HG03175 (cell line): ENCODE measurements at regions not wholly inside any gene's neighbourhood (a gene's known extent, or its start where the extent isn't known, plus 50 kb on each side); places are given as distances from the start of the nearest gene placed in this dataset.
A peak's percentile ranks its signal among the peaks of the same experiment; 100 is the strongest.

Source experiments
- ATAC-seq: cut with Tn5 transposase; IDR thresholded peaks from one replicate; pipeline ENCODE4 v1.9.1; 2021; ENCODE audit warnings: mild to moderate bottlenecking, moderate library complexity; ENCODE audit not compliant: unreplicated experiment

DNA sequence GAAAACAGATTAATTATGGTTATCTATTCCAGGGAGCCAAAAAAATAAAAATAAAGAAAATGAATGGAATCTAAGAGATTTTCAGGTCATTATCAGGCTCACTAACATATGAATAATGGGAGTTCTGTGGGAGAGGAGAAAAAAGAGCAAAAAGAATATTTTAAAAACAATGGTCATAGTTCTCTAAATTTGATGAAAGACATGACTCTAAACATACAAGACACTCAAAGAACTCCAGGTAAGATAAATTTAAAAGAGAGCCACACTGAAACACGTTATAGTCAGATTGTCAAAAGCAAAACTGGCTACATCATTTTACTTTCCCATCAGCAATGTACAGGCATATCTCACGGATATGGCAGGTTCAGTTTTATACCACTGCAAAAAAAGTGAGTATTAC lies 520.0 kb downstream of the ANKRD50 start:
- no peak for ATAC-seq

DNA sequence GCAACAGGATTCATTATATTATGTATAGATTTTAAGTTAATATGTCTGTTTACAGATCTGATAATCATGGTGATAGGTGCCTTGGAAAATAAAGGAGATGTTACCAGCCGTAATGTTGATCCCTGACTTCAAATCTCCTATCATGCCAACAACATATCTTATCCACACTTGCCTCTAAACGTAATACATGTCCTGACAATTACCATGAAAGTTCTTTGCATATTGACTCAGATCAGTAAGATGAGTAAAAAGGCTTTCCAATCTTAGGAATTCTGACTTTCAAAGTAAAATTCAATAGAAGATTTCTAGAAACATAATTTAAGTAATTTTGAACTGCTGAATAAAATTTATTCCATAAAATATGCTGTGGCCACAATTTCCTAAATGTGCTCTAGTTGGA lies 513.3 kb downstream of the ANKRD50 start:
- ATAC-seq, result no peak

DNA sequence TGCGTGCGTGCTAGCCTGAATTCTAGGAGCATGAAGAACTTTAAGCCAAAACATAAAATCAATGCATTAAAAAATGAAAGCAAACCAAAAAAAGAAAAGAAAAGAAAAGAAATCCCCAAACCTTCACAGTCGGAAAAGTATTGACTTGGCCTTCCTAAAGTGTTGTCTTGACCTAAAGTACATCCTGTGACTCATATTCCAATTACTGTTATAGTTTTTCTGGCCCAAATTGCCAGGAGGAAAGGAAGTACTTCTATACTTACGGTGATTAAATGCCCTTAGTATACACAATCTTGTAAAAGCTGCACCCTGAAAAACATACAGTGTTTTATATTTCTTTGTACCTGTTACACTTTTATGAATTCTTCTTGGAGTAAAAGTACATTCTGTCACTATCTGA lies 512.8 kb downstream of the ANKRD50 start:
- ATAC-seq, result no peak

DNA sequence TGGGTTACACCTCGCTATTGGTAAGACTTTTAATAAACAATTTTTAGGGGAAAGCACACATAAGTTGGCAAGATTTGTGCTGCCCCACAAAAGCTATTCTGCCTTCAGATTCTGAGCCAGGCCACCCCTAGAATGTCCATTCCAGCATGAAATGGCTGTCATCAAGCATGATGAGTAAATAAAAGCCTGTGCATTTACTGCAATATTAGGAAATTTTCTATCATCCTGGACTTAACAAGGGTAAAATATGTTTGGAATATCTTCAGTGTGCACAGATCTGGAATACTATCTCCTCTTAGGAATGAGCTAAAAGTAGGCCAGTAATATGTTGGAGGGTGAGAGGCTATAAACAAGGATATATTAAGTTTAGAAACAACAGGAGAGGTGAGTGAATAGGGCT lies 510.9 kb downstream of the ANKRD50 start:
- no peak for ATAC-seq

DNA sequence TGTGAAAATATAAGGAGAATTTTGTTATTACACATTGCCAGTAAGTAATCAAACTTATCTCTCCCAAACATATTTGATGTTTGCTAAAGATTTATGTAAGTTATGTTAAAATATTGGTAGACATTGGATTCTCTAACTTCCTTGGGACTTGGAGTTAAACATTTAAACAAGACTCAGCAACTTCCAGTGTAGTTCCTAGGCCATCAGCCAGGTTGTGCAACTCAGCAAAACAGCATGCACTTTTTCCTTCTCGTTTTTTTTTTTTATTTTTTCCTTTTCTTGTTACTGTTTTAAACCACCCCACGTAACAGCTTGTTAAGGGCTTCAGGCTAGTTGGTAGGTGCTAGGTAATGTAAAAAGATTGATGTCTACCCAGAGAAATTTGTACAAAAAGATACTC lies 510.4 kb downstream of the ANKRD50 start:
- ATAC-seq, result no peak

DNA sequence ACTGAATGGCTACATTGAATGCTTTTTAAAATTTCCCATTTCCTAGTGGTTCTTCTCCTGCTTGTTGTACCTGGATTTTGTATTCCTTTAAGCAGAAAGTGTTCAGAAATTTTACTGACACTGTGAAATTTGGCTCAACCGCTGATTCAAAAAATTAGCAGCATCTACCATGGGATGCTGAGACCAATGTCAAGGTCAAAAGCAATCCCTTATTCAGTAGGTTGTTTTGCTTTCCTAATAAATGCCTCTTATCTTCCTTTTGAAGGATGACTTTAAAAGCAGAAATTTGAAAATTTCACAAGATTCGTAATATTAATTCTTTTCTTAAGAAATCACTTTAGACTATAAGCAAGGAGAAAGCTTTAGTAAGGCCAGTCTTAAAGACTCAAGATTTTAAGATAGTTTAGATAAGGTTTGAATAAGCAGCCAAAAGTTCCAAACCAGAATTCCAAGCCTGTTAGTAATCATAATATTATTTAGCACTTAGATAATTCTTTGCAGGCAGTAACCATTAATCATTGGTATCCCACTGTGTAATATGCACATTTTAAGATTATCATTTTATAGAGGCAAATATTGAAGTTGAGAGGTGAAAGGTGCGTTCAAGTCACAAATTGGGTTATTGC lies 508.8 kb downstream of the ANKRD50 start:
- no peak for ATAC-seq

DNA sequence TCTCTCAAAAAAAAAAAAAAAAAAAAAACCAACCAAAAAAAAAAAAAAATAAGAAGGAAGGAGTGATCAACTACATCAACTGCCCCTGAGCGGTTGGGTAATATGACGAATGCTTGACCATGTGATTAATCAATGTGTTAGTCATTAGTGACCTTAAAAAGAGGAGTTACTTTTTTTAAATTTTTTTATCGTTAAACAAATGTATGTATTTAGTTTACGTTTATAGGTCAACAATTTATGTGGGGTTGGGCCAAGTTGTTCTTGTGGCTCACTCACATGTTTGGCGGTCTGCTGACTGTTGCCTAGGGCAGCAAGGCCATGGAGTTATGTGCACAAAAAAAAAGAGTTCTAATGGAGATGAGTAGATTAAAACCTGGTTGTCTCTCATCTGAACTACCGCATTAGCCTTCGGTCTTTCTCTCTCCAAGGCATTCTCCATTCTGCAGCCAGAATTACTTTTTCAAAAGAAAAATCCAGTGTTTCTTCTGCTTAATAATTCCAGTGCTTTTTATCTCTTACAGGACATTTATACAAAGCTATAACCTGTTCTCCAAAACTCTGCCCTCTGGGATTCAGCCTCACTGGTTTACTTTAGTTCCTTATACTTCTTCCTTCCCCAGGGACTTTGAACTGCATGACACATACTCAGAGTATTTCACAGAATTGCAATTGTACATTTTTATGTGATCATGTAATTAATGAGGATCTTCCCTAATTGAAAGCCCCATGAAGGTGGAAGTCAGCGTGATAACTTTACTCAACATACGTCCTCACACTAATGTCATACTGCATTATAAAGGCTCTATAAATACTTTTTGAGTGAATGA lies 505.5 kb downstream of the ANKRD50 start:
- ATAC-seq, result no peak

DNA sequence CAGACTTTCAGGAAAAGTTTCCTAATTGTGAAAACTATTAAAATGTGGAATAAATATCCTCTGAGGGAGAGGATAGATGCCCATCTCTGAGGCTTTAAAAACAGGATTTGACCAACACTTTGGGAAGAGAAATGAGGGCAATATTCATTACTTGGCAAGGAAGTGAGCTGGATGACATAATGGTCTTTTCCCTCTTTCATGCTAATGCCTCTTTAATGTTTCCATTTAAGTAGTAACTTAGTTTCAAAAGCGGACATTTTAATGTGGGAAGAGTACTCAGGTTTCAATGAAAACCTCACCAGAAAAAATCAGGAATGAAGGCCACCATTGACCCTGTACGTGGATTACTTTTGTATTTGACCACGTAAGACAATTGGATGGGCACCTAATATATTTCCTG lies 503.3 kb downstream of the ANKRD50 start:
- no peak for ATAC-seq

- no peak for ATAC-seq
Measured at GRCh38 chr4:124209626-124210025, 502.9 kb downstream of the ANKRD50 start.

DNA sequence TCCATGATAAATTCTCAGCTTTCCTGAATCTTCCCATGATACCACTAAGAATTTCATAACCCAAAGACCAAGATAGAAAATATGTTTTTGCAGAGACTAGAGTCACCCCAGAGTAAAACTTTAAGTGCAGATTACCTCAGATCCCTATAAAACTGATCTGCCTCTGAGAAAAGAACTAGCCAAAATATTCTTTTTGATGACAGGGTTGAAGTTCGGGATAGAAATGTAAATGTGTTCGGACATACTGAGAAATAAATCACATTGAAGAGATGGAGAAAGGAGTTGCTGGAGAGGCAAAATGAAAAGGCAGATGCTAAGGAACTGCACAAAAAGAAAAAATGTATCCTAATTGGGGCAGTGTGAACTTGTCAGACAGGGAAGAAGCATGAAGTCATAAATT lies 501.8 kb downstream of the ANKRD50 start:
- no peak for ATAC-seq

DNA sequence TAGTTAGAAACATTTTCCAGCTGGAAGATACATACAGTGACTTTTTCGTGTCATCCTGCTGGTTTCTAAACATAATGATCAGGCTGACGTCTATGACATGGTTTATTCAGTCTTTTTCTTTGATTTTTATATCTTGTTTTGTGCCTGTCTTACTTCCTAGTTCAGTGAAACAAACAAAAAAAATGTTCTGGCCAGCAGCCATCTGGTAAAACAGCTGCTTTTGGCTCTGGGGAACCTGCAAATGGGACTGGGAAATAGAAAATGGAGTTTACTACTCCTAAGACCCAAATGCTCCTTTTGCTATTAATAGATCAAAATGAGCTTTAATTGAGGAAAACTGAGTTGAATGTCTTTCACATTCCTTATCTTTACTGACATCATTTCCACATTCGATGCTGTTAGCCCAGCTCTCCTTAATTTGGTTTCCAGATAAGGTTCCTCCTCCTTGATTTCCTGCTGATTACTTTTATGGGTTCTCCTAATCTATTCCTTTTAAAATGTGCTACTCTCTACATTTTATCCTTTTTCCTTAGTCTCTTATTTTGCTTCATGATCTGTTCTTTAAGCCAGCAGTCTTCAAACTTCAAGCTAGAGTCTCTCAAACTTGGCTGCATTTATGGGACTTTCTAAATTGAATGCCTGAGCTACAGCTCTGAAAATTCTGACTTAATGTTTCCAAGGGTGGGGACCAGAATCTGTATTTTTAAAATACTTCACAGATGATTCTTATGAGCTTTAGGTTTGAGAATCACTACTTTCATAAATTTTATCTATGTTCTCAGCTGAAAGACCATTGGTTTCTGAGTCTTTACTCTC lies 499.5 kb downstream of the ANKRD50 start:
- no peak for ATAC-seq

DNA sequence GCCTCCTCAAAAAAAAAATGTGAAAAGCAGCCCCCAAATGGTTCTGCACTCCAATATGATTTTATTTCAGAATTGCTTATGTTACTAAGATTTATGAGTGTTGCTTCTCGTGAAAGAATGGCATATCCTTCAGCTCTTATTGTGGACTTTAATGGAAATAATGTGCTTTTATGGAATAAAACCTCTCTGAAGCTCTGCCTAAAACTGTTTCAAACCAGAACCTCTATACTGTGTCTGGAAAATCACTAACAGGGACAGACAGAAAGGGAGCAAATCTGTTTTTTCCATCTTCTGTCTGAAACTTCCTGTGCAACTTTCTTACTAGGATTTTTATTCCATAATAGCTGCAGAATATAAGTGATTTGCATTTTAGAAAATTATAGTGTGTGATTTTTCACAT lies 493.1 kb downstream of the ANKRD50 start:
- no peak for ATAC-seq

DNA sequence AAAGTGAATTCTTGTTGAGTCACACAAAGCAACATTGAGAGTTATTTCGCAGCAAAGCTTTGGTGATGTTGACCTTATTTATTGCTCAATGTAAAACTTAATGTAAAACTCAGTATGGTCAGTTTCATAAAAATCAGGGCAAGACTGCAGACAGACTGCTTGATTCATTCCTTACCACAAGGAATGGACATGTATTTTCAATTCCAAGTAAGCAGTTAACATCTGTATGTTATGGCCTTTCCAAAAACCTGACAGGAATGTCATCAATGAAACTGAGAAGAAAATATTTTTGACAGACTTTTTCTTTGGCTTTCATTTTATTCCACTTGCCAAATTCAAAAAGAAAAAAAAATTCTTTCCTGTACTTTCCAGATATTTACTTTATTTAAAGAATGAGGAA lies 488.3 kb downstream of the ANKRD50 start:
- ATAC-seq, result no peak

GRCh38 chr4:124227981-124228380 lies 484.6 kb downstream of the ANKRD50 start:
- no peak for ATAC-seq

DNA sequence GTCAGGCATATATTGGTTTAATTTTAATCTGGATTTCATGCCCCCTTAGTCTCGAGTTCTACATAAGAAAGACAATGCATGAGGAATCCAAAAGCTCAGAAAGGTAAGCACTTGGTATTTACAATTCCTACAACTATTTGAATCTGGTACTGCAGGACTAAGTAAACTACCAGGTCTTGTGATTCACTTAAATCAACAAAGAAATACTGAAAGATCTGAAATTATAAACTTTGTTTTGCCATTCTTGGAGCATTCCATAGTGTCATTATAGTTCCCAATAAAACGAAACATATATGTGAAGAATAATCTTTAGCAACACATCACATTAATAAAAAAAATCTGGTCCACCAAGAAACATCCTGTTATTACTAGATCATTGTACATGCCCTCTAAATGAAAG lies 482.3 kb downstream of the ANKRD50 start:
- ATAC-seq, result no peak

DNA sequence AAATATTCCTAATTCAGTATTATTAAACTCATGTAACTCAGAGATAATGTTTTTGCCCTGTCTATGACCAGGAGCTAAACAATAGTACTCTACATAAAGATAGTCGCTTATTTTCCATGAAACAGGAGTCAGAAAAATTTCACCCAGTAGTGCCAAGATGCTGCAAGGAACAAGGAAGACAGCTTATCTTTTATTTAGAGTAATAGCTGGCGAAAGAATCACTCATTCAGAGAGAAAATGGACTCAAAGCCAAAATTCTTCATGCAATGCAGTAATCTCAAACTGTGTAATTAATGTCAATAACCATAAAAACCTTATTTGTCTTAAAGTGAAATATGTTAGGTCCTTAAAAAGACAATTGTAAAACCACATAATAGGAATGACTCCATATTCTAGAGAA lies 477.8 kb downstream of the ANKRD50 start:
- ATAC-seq, result no peak

DNA sequence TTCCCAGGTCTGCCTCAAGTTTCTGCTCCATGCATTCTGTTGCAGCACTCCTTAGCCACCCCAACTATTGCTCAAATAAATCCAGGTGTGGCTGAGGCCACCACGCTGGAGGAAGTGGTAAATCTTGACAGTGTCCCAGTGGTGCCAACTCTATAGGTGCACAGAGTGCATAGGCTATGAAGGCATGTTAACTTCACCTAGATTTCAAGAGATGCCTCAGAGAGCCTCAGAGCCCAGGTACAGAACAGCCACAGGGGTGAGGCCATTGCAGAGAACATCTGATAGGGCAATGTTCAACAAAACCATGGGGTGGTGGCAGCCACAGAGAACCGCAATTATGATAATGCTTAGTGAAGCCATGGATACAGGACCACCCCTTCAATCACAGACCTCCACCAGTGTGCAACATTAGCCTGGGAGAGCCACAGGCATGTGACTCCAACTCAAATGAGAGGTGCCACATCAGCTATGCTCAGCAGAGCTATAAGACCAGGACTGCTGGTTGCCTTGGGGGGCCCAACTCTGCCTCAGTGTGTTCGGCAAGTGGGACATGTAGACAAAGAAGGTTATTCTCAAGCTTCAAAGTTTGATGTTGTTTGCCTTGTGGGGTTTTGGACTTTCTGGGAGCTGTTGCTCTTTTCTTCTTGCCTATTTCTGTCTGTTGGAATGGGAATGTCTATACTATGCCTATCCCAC lies 468.7 kb downstream of the ANKRD50 start:
- ATAC-seq, result no peak

- no peak for ATAC-seq
Measured at GRCh38 chr4:124253080-124253479, 459.5 kb downstream of the ANKRD50 start.

DNA sequence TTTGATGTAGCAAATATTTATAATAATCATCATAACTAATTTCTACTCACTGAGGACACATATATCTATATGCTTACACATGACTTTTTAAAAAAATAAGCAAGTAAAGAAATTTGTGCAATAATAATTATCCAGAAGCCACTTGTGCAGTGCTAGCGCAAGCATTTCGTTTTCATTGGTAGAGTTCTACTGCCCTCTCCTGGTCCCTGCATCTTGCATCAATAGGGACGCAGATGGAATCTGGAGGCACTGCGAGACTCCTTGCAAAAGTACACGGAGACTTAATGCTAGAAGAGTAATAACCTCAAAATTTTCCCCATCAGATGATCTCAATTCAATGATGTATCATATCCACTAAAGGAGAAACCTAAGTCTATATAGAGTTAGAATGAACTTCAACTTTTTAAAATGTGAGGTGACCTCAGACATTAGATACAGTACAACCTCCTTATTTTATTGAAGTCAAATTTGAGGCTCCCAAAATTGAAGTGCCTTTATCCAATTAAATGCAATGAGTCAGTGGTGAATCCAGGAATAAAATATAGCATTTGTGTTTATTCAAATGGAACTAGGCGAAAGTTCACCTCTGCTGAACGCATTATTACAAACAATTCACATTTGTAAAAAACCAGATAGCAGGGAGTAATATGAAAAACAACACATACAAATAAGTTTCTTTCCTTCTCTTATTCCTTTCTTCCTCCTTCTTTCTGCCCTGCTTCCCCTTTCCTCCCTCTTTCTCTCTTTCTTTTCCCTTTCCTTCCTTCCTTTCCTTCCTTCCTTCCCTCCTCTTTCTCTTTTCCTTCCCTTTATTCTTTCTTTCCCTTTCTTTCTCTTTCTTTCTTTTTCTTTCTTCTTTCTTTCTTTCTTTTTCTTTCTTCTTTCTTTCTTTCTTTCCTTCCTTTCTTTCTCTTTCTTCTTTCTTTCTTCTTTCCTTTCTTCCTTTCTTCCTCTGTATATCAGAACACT lies 450.0 kb downstream of the ANKRD50 start:
- peak; percentile 88 for ATAC-seq

GRCh38 chr4:124265701-124266100 lies 446.8 kb downstream of the ANKRD50 start:
- no peak for ATAC-seq
